Activated T-cell treated with anti-CD3 and anti-CD28 coated beads for 48 hours (primary cell): ENCODE measurements at regions not wholly inside any gene's neighbourhood (a gene's known extent, or its start where the extent isn't known, plus 50 kb on each side); places are given as distances from the start of the nearest gene placed in this dataset.

Experiments
- DNase-seq: peaks from one replicate; pipeline ENCODE4 v3.0.0-alpha.2; 2020; ENCODE audit warnings: low read depth

DNA sequence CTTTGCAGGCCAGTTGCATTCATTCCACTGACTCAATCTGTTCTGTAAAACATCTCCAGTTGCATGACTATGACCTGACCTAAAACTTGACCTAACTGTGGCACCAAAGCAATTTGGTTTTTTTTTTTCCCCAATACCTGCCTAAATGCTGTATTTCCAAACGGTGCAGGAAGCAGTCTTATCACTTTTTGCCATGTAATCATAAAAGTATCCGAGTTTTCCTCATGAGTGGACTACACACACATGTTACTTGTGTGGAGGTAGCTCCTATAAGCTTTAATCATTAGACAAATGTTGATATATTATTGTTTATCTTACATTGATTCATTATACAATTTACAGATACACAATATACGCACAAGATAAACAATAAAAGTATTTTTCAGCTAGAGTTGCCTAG is 373.7 kb downstream of the BTBD3 start:
- no peak for DNase-seq

DNA sequence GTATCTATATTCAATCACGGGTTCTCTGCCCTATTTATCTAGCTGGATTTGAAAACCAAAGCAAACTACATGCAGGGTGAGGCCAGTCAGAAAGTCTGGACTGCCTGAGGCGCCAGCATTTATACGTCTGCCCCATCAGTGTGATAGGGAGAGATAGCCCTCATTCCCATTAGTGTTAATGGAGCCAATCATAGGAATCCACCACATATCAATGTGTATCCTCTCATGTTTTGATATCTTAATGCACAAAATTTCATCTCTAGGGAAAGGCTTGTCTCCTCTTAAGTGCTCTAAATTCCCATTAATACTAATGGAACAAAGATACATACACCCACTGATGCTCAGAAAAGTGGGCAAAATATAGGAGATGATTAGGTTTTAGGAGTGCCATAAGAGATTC is 376.2 kb downstream of the BTBD3 start:
- DNase-seq, result no peak

DNA sequence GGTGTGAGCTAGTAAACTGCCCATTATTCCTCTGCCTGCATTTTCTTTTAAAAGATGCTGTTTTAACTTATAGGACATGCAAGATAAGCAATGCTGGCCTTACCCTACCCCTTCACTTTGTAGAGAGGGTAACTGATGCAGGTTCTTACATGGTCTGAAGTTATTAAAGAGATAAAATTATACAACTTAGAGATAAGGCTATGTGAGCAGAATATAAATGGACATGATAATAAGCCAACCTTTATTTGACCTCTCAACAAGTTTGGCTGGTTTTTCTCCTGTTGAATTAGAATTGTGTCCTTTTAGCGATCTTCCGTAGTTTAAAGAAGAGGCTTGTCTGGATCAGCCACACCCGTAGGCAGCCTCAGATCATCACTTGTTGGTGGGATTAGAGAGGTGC is 377.0 kb downstream of the BTBD3 start:
- no peak for DNase-seq

DNA sequence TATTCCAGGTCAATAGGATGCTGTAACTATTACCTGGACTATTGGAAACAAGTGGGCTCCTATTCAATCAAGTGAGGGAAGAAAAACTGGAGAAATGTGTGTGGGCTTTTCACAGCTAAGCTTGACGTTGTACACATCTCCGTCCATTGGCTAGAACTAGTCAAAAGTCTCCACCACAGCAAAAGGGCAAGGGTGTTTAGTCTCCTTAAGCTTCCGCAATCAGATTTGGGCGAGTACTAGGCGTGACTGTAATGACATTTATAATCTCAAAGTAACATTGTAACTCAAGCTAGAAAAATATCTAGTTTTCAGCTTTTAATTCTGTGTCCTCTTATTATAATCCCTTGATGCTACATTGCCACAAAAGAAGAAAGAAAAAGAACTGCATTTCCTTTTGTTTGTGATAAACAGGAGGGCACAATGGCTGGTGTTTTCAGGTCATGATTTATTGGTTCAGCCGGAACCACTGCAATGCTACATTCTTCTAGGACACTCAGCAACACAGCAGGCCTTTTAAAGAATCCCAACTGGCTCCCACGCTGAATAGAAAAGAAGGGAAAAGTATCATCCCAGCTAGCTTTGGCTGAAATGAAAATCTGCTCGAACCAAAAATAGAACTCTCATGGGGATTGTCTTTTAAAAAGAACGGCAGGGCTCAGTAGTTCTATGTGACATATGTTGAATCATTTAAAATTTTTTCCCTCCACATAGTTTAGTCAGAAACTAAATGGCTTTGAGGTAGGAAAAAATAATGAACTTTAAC is 387.7 kb downstream of the BTBD3 start:
- DNase-seq, result no peak

DNA sequence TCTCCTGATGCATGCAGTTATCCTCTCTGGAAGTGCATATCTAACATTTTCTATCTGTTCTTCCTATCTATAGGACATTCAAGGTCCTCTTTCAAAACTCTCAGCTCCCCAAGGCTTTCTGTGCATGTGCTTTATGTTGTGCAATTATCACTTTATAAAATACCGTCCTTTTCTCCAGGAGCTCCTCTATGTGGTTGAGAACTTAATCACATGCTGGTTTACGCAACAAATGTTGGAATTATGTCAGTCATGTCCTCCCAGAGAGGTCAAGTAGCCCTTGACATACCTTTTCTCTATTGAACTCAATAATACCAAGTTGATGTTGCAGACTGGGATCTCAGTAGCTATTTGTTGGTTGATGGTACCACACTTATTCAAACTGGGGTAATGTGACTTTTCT is 388.4 kb downstream of the BTBD3 start:
- no peak for DNase-seq

DNA sequence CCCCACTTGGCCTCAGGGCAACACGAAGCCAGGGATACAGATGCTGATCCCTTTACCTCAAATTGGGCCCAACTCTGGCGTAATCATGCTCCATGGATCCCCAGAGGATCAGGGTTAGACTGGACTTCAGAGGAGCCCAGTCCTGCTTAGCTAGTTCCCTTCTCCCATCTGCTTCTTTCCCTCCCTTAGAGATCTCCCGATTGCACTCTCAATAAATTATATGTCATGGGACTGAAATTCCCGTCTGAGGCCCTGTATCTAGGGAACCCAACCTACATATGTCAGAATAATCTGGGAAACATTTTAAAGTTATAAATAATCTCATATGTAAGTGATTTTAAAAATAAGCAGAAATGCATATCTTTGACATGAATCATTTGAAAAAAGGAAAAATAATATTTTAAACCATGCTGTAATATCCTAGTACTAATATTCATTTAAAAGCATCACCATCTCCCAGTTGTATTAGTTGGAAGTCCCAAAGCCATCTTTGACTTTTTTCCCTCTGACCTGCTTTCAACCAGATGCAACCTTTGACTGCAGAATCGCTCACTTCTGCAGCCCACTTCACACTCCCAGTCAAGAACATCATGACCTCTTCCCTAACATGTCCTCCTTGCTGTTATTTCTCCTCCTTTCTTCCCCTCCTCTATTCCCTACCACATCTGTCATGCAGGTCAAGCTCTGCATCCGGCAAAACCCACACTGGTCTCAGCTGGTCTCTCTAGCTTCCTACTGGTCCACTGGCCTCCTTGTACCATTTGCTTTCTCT is 393.6 kb downstream of the BTBD3 start:
- DNase-seq, result no peak

DNA sequence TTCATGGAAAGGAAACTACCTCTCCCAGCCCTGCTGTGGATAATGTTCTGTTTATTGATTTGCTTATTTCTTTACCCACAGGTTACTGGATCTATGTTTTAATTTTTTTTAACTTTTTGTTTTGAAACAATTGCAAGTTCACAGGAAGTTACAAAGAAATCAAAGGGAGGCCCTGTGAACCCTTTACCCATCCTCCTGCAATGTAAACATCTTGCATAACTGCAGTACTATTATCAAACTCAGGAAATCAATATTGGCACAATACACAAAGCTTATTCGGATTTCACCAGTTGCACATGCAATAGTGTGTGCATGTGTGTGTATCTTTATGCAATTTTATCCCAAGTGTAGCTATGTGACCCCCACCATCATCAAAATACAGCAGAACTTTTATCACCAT is 398.0 kb downstream of the BTBD3 start:
- DNase-seq, result no peak

DNA sequence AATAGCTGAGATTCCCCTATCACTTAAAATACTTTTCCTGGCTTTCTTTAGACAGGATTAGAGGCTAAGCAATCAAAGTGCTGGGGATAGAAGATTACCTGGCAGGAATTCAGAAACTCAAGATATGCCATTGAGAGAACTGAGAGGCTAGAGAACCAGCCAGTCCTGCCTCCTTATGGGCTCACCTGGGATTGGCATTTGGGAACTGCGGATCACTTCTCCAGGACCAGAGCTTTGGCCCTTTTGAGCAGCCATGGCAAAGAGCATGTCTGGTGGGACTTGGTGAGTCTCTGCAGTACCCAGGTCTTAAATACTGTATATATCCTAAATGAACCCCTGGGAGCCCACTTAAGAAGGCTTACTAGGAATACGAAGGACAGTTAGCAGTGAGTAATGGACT is 399.1 kb downstream of the BTBD3 start:
- DNase-seq, result no peak

DNA sequence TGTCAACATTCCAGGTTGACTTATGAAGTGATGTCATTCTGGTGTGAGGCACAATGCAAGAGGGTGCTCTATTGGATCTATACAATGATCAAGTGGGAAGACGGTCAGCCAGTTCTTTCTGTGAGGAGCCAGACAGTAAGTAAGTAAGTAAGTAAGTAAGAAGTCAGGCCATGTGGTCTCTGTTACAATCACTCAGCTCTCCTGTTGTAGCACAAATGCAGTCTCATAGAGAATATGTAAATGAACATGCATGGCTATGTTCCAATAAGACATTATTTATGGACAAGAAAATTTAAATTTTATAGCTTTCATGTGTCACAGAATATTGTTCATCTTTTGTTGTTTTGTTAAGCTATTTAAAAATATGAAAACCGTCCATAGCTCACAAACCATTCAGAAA is 399.7 kb downstream of the BTBD3 start:
- no peak for DNase-seq

DNA sequence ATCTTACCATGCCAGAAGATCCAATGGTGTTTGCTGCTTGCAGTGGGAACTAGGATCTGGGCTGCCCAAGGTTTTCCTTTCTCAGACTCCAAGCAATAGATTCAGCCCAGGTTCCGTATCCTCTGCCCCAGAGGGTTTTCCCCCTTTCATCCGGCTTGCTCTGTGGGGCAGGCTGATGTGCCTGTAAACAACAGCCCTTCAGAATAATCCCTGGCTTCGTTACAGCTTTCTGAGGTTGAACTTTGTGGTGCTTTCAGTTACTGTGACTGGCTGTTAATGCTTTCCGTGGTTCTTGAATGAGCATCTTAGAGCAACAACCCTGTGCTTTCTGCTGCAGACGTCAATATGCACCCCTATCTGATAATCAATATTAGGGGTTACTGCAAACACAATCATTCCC is 400.4 kb downstream of the BTBD3 start:
- DNase-seq, result no peak

DNA sequence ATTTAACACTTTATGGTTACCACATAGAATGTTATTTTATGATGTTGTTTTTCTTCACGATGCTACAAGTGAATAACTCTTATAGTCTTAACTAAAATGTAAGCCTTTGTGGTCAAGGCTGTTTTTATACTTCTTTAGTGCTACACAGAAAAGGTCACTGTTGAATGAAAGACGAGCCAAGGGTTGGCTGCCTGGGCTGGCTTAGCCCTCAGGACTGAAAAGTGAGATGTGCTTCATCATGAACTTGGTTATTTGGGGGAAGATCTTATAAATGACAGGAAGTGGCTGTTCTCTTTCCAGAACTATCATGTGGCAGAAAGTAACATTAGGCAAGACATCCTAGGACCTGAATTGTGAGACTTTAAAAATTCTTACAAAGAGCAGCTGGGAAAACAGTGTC is 404.0 kb downstream of the BTBD3 start:
- DNase-seq, result no peak

DNA sequence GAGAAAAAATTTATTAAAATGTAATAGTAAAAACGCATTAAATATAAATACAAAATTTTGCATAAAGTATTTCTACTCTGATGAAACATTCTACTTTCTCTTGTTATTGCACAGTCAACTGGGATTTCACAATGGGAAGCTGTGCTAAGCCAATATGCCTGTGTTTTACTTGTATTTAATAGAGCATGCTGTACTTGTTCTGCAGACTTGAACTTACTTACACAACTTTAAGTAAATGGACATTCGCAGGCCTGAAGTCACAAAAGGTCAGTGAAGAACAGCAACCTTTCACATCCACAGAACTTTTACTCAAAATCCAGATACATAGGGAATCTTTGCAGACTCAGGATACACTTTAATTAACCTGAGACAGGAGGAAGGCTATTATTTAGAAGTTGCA is 409.5 kb downstream of the BTBD3 start:
- DNase-seq, result no peak

DNA sequence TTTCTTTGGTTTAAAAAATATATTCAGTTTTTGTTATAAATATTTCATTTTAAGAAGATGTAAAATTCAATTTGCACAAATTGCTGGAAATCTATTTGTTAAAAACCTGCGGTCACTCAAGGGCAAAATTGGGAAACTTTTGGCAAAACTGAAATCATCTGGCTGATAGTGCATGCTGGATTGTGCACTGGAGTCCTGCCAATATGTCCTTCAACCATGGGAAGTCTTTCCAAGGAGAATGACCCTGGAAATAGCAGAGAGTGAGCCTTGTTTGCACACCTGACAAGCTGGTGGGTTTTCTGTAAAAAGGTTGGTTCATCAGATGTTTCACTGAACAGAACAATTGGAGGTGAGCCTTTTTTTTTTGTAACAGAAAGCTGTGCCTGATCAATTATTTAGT is 413.5 kb downstream of the BTBD3 start:
- no peak for DNase-seq

DNA sequence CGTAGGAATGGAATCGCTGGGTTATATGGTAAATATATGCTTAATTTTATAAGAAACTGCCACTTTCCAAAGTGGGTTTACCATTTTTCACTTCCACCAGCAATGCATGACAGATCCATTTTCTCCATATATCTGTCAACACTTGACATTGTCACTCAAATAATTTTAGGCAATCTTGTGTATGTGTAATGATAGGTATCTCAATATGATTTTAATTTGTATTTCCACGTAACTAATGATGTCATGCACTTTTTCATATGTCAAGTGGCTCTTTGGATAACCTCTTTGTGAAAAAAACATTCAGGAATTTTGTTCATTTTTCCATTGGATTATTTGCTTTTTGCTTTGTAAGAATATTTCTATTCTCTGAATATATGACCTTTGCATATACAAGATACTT is 419.9 kb downstream of the BTBD3 start:
- DNase-seq, result no peak

DNA sequence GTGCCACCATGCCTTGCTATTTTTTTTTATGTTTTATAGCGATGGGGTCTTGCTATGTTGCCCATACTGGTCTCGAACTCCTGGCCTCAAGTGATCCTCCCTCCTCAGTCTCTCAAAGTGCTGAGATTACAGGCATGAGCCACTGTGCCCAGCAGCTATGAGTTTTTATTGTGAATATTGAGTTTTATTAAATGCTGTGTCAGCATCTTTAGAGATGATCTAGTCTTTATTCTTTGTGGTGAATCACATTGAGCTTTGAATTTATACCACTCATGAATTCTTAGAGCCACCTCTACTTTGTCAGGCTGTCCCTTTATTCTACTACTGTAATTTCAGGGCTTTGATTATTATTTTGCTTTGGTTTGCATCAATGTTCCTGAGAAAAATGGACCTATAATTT is 428.3 kb downstream of the BTBD3 start:
- DNase-seq, result no peak

DNA sequence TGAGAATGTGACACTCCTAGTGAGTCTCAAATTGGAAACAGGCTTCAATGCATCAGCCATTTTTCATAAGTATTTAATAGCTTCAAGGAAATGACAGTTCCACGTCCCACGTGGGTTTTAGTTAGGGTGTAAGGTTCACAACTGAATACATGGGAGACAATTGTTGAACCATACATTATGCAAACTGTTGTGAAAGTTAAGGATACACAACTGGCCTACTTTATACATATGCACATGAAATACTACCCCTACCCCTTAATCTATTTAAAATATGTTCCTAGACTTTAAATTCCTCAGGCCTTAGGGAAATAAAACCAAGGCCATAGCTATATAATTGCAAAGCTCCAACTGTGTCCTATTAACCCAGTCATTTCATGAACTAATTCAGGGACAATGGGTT is 436.1 kb downstream of the BTBD3 start:
- DNase-seq, result no peak

DNA sequence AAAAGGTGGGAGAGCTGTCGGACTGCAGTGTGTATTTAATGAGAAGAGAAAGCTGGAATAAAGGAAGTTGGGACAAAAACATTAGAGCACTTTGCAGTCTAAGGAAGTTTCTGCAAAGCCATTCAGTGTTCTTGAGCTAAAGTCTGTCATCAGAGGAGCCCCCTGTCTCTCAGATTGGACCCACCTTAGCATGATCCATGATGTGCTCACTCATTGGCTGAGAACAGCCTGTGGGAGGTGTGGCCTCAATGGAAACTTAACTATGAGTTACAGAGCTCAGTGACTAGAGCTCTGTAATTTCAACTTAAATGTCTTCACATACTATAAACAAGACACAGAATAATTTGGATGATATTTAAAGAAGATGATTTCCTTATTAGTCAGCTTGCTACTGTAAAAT is 437.0 kb downstream of the BTBD3 start:
- no peak for DNase-seq

DNA sequence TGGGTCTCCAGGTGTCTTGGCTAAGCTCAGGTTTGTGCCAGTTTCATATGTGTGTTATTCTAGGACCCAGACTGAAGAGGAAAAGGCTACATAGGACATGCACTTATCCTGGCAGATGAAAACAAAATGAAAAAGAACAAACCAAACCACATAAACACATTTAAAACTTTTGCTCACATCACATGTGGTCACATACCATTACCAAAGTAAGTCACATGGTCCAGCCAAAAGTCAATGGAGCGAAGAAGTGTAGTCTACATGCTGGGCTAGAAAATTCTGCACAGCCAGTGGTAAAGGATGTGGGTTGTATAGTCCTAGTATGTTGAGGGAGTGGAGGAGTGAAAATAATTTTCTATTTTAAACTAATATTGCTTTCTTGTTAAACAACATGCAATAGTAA is 437.5 kb downstream of the BTBD3 start:
- DNase-seq, result no peak

DNA sequence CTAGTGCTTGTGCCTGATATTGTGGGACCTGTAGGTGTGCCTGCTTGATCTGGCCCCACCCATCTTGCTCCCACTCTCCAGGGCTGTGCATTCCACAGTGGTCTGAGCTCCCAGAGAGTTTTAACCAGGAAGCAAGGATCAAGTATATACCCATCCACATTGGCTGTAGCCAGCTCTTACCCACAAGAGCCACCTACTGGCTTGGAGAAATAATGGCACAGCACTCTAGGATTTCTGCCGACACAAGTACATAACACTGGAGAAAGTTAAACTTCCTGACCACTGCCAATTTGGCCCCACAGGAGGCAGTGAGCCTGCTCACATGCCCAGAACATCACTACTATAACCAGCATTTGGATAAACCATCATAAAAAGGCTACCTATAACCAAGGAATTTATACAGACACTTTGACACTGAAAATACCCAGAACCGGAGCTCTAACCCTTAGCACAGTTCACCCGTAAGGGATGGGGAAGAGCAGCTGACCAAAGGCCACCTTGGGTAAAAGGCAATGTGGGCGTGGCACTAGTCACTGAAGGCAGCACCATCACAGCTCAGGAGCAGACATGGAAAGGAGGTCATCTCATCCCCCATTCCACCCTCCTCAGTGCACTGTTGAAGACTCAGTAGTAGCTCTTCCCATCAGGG is 440.4 kb downstream of the BTBD3 start:
- DNase-seq, result no peak

DNA sequence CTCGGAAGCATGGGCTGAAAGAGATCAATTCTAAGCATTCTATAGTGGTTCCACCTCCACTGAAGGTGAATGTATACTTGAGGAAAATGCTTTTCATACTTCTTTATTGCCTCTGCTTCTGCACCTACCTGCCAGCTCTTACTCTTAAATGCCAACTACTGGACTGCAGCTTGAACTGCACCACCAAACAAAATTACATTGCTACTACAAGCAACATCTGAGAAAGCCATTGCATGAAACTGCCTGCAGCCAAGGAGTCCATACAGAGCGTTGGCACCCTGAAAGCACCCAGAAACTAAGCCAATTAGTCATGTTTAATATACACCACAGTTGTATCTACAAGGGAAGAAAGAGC is 440.9 kb downstream of the BTBD3 start:
- DNase-seq, result no peak

DNA sequence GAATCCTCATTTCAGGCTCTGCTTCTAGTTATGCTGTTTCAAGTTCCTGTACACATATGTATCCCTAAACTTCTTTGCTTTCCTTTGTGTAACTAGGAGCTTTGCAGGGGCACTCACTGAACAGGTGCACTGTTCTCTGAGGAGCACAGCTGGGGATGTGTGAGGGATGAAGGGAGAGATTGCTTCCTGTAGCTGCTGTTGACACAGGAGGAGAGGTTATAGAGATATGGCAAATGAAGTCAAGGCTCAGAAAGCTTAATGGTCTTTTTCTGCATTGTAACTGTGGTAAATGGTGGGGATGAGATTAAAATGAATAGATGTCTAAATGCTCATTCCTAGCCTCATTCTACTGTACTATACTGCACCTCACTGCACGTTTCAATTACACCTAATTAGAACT is 454.3 kb downstream of the BTBD3 start:
- DNase-seq, result no peak

DNA sequence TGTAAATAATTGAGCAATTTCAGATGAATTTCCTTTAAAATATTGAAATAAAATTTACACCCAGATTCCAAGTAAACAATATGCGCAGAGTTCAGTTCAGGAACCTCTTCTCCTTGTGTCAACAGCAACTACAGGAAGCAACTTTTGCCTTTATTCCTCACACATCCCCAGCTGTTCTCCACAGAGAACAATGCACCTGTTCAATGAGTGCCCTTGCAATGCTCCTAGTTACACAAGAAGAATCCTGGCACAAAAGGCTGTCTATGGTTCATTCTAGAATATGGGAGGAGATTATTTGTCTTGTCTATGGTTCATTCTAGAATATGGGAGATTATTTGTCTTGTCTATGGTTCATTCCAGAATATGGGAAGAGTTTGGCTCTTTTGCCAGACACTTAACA is 454.9 kb downstream of the BTBD3 start:
- no peak for DNase-seq

DNA sequence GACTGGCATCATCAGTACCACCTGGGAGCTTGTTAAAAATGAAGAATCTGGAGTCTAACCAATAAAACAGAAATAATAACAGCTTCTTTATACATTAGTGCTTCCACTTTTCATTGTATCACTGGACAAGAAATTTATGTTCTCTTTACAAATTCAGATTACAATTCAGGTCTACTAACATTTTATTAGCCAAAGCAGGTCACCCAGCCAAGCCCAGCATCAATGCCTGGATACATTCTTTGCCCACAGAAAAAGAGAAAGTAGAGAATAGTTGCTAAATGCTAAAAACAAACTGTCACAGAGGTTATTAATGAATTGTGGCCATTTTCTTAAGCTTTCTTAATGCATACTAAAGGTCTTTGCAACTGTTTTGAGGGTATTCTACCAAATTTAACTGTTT is 458.3 kb downstream of the BTBD3 start:
- no peak for DNase-seq

DNA sequence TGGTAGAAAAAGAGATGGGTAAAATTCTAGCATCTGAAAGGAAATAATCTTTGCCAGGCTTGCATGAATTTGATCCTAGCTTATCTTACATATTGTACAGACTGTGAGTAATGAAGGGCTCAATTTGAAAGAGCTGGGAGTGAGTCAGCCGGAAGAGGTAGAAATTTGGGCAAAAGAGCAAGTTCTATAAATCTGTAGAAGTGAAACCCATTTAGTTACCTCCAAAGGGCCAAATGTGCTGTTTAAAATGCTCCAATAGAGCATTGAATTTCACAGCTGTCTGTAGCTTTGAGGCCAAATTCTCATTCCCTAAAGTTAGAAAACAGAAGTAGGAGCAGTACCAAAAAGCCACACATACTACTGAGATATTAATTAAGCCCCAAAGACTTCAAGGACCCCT is 466.1 kb downstream of the BTBD3 start:
- no peak for DNase-seq
